Hippocampal formation (tissue), 2 donors: ENCODE measurements at regions not wholly inside any gene's neighbourhood (a gene's known extent, or its start where the extent isn't known, plus 50 kb on each side); places are given as distances from the start of the nearest gene placed in this dataset.

Experiments
- DNase-seq, 2 donors: peaks; one replicate each; lab custom pipeline; 2025; lab: John Stamatoyannopoulos, UW

DNA sequence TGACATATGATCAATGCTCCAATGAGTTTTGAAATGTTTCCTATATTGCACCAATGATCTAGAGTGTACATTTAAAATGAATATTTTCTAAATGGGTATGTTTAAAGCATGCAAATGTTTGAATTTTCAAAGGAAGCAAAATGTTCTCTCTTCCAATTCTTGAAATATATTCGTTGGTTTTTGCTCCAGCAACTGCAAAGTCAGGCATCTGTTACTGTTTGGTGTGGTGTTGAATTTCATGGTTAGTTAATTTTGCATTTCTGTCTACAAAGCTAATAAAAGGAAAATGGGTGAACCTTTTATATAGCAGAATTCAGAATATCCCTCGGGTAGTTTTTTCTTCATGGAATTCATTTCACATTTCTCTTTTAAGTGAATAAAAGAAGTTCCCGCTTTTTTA, 1018.3 kb downstream of the GRIK2 start:
- DNase-seq, result no peak

- no peak for DNase-seq
Measured at GRCh38 chr6:102407886-102408741, 1014.6 kb downstream of the GRIK2 start.

GRCh38 chr6:102405860-102406259, 1012.4 kb downstream of the GRIK2 start:
- no peak for DNase-seq

DNA sequence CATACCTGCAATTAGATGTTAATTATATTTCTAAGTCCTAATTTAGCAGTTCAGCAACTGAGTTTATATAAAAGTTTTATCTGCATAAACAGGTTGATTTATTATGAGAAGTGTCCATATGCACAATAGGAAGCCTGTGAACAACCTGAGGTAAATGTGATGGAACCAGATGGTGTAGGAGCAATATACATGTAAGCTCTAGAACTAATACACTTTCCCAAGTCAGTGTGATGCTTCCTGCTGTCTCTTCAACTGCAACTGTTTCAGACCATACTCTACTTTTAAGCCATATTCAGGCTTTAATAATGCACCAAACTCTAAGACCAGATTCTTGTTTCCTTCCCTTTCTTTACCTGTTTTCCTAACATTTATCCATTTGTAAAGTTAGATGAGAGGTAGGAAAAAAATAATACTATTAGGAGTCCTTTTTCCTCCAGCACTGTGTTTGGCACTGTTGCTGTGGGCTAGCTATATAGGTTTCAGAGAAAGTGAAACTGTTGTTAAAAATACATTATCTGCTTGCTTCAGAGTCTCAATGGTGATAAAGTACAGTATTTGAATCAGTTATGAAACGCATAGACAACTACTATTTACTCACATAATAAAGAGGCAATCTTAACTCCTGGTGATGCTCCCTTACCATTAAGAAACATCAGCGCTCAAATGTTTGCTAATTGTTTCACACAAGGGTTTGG, 1009.3 kb downstream of the GRIK2 start:
- no peak for DNase-seq

GRCh38 chr6:102398788-102399390, 1005.4 kb downstream of the GRIK2 start:
- no peak for DNase-seq

- no peak for DNase-seq
Measured at GRCh38 chr6:102390541-102390940, 997.0 kb downstream of the GRIK2 start.

DNA sequence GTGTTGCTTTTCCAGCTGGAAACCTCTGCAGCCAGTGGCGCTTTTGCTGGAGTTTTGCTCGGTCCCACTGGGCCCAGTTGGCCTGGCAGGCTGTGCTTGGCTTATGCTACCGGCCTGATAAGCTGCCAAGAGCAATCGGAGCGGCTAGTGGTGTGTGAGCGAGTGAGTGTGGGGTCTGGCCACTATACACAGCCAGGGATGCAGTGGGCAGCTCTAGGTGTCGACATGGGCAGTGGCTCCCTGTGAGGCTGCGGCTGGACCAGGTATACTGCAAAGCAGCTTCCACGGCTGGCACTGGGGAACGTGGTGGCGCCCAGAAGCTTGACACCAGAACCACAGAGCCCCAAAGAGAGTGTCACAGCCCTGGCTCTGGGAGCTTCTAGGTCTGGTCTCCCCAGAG, 996.5 kb downstream of the GRIK2 start:
- DNase-seq, result no peak

DNA sequence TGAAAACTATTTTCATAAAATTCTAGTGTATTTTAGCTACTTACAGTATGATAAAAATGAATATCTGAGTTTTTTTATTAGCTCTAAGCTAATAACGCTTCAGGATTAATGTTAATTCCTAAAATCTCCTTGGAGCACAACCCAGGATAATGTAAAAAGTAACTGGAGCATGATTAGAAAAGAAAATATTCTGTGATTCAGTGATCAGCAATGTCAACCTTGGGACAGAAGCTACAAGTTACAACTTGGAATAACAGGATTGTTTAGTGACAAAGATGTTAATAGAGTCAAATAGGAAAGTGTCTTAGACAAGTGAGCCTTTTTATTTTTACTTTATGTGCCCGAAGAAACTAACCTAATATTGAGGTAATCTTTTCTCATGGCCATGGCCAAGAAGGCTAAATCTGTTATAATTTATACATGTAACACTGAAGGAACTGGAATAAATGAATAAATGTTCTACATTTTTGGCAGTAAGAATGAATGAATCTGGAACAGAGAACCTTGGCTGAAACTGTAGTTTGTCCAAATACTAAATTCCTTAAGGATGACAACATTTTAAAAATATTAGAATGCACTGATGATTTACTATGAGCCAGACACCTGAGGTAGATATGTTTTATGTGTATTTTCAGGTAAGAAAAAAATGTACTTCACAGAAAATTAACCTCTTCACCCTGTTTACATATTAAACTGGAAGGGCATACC, 994.0 kb downstream of the GRIK2 start:
- DNase-seq, result no peak

GRCh38 chr6:102381203-102381602, 987.7 kb downstream of the GRIK2 start:
- no peak for DNase-seq

GRCh38 chr6:102356170-102356569, 962.7 kb downstream of the GRIK2 start:
- DNase-seq, result no peak

DNA sequence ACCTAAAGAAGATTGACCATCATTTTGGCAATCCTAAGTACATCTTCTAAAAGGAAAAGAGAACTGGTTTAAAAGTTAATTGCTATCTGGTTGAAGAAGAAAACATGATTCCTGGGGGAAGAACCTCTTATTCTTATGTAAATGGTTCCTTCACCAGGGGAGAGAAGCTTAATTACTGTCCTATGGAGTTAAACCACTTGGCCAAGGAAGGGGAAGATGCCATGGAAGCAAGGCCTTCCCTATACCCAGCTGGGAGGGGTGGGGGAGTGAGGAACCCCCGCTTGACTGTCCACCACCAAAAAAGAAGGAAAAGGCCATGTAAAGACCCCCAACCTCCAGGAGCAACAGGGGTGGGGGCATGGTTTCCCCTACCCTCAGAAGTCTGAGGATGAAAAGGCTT, 962.1 kb downstream of the GRIK2 start:
- no peak for DNase-seq

DNA sequence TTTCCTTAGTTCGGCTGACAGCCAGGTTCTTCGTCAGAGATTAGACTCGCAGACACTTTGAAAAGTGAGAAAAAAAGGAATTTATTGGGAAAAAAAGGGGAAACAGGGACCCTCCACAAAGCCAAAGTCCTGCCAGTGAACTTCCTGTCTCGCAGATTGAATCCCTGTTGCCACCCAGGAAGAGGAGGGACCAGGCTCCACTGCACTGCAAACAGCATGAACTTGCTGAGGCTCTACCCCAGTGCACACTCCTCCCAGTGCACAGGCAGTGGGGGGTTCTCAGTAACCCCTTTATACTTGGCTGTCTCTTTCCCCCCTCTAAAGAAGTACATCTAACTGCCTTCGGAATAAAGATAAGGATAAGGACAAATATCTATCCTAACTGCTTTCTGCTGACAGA, 959.0 kb downstream of the GRIK2 start:
- DNase-seq, result no peak

DNA sequence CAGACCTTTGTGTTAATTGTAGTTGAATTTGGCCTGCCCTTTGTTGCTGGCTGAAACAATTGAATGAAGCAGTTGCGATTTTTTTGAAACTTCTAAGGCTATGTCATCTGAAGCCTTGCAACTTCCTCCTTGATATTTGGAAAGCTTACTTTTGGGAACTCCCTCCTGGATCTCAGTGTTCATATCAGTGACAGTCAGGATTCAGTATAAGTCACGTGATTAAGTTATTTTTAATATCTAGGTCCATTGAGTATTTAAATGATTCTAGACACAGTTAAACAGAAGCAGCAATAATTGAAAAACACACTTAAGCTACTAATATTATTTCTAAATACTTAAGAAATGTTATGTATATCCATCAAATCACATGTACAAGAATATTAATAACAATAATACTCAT, 951.3 kb downstream of the GRIK2 start:
- no peak for DNase-seq

GRCh38 chr6:102340311-102340710, 946.8 kb downstream of the GRIK2 start:
- no peak for DNase-seq

DNA sequence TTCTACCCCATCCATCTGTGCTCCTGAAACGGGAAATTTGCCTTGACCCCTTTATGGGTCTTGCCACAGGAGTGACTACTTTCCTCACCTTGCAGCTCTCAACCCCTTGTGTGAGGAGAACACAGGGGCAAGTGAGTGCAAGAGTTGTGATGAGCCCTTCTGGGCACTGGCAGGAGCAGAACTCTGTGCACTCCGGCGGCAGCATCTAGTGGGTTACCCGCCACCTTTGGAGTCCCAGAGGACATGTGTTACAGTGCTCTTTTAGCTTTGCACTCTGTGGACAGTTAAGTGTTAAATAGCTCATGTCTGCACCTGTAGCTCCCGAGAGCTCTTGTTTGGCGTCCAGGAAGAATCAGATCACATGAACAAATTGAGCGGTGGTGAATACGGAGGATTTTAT, 940.2 kb downstream of the GRIK2 start:
- no peak for DNase-seq

- no peak for DNase-seq
Measured at GRCh38 chr6:102327697-102328225, 934.3 kb downstream of the GRIK2 start.

DNA sequence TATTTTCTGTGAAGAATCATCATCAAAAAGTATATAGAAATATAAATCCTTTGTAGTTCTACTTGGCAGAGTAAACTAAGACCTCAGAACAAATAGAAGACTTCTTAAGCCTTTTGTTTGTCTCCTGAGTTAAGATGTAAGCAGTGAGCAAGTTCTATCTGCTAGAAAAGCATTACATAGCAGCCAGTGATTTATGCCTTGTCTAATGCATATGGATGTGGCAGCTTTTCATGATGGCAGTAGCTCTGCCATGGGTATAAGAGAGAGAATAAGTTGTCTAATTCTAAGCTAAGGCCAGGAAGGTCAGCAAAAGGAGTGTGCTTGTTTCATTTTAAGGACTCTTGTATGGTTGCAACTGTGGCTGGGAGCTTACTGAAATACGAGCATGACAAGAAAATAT, 920.2 kb downstream of the GRIK2 start:
- no peak for DNase-seq

GRCh38 chr6:102309700-102310099, 916.2 kb downstream of the GRIK2 start:
- DNase-seq, result no peak

DNA sequence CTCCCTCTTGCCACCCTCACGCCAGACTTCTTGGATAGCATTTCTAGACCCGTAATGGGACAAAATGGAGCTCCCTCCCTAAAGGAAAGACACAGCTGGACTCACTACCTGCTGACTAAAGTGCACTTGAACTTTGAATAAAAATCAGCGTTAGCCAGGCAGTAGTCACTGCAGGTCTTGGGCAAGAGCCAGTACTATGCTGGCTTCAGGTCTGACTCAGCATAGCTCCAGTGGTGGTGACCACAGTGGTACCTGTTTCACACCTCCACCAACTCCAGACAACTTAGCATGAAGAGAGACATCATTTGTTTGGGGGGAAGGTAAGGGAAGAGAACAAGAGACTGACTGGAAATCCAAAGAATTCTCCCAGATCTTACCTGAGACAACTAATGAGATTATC, 906.8 kb downstream of the GRIK2 start:
- DNase-seq, result no peak

DNA sequence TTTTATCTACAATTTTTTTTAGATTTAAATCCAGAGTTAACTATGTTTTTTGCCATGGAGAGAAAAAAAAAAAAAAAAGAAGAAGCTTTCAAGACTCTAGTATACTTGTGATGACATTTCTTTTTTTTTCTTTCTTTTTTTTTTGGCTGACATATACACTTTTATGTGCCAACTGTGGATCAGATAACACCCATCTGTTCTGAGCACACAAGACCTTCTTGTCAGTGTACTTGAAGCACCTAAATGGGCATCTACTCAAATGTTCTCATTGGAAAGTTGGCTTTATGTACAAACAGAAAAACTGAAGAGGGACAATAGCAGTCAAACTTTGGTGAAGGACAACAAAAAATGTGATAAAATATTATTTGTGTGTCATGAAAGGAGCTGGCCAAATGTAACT, 904.5 kb downstream of the GRIK2 start:
- DNase-seq, result no peak
